ENCODE measurements at regions not wholly inside any gene's neighbourhood (a gene's known extent, or its start where the extent isn't known, plus 50 kb on each side); places are given as distances from the start of the nearest gene placed in this dataset.
"Not testable (repeated sequence)": the region's sequence is repeated elsewhere in the genome, so short reads cannot be mapped to it uniquely, and the experiment has no call there.

- H3K36me3 ChIP-seq (ENCODE audit: insufficient read depth, low read length, poor library complexity, severe bottlenecking): no peaks in the 10 kb centered on the region
- no peak for TF ChIP-seq CTCF (conservative IDR thresholded peaks at IDR 0.05; ENCODE audit: low read depth, low read length)
- no peak for TF ChIP-seq EZH2 (IDR thresholded peaks at IDR 0.05; ENCODE audit: borderline replicate concordance, low read depth, low read length, poor library complexity, severe bottlenecking)
- no peaks in the 10 kb centered on the region for H3K9me3 ChIP-seq (ENCODE audit: low read depth, low read length, poor library complexity, severe bottlenecking)
- no peaks in the 10 kb centered on the region for H3K27me3 ChIP-seq (replicated peaks; ENCODE audit: insufficient read depth, low read depth, low read length, poor library complexity)
- no TSS peak for BruUV-seq (replicated peaks)
- POLR2A ChIA-PET (ENCODE audit: low non-redundant PET): no interaction called here
- H3K4me3 ChIP-seq (ENCODE audit: low read depth, low read length, poor library complexity, severe bottlenecking): no peak overlapping the region
- no peak for DNase-seq (ENCODE audit: low spot score)
- H3K27ac ChIP-seq (ENCODE audit: low read depth, low read length, poor library complexity, severe bottlenecking): no peak overlapping the region
- H3K4me1 ChIP-seq (ENCODE audit: insufficient read depth, low read length, poor library complexity, severe bottlenecking): no peaks in the 10 kb centered on the region
- CTCF ChIA-PET: no interaction called here
- intact Hi-C loops (cut with micrococcal nuclease; ENCODE audit: unreplicated experiment): no loop called here
Measured at GRCh38 chr7:96921771-96922170, 83.6 kb upstream of the DLX6 start.

- DNase-seq (ENCODE audit: low spot score); H3K9me3 ChIP-seq (ENCODE audit: low read depth, low read length, poor library complexity, severe bottlenecking); H3K36me3 ChIP-seq (ENCODE audit: insufficient read depth, low read length, poor library complexity, severe bottlenecking); H3K27ac ChIP-seq (ENCODE audit: low read depth, low read length, poor library complexity, severe bottlenecking); intact Hi-C loops (cut with micrococcal nuclease; ENCODE audit: unreplicated experiment); POLR2A ChIA-PET (ENCODE audit: low non-redundant PET); H3K4me3 ChIP-seq (ENCODE audit: low read depth, low read length, poor library complexity, severe bottlenecking); BruUV-seq (replicated peaks); H3K4me1 ChIP-seq (ENCODE audit: insufficient read depth, low read length, poor library complexity, severe bottlenecking); CTCF ChIA-PET; H3K27me3 ChIP-seq (replicated peaks; ENCODE audit: insufficient read depth, low read depth, low read length, poor library complexity): not testable (repeated sequence)
Measured at GRCh38 chr7:96923345-96923744, 82.0 kb upstream of the DLX6 start.

GRCh38 chr7:96927131-96927530, 78.2 kb upstream of the DLX6 start:
- BruUV-seq (replicated peaks): no TSS peak
- Histone ChIP-seq H3K4me1 (ENCODE audit: insufficient read depth, low read length, poor library complexity, severe bottlenecking) (no peaks in the 10 kb centered on the region), H3K27me3 (replicated peaks; ENCODE audit: insufficient read depth, low read depth, low read length, poor library complexity) (no peaks in the 10 kb centered on the region), H3K9me3 (ENCODE audit: low read depth, low read length, poor library complexity, severe bottlenecking) (no peaks in the 10 kb centered on the region), H3K36me3 (ENCODE audit: insufficient read depth, low read length, poor library complexity, severe bottlenecking) (no peaks in the 10 kb centered on the region), H3K4me3 (ENCODE audit: low read depth, low read length, poor library complexity, severe bottlenecking) (no peak overlapping the region), H3K27ac (ENCODE audit: low read depth, low read length, poor library complexity, severe bottlenecking) (no peak overlapping the region)
- POLR2A ChIA-PET (ENCODE audit: low non-redundant PET): no interaction called here
- TF ChIP-seq EZH2 (IDR thresholded peaks at IDR 0.05; ENCODE audit: borderline replicate concordance, low read depth, low read length, poor library complexity, severe bottlenecking): no peak
- no peak for TF ChIP-seq CTCF (conservative IDR thresholded peaks at IDR 0.05; ENCODE audit: low read depth, low read length)
- CTCF ChIA-PET: no interaction called here
- DNase-seq (ENCODE audit: low spot score): no peak
- intact Hi-C loops (cut with micrococcal nuclease; ENCODE audit: unreplicated experiment): no loop called here

- TF ChIP-seq CTCF (conservative IDR thresholded peaks at IDR 0.05; ENCODE audit: low read depth, low read length): no peak
- no peak for TF ChIP-seq EZH2 (IDR thresholded peaks at IDR 0.05; ENCODE audit: borderline replicate concordance, low read depth, low read length, poor library complexity, severe bottlenecking)
- CTCF ChIA-PET: no interaction called here
Measured at GRCh38 chr7:96928965-96929364, 76.4 kb upstream of the DLX6 start.

More at GRCh38 chr7:96928965-96929364, 76.4 kb upstream of the DLX6 start:
- POLR2A ChIA-PET (ENCODE audit: low non-redundant PET): no interaction called here
- Histone ChIP-seq H3K4me1 (ENCODE audit: insufficient read depth, low read length, poor library complexity, severe bottlenecking) (no peaks in the 10 kb centered on the region), H3K27me3 (replicated peaks; ENCODE audit: insufficient read depth, low read depth, low read length, poor library complexity) (no peaks in the 10 kb centered on the region), H3K27ac (ENCODE audit: low read depth, low read length, poor library complexity, severe bottlenecking) (no peak overlapping the region), H3K36me3 (ENCODE audit: insufficient read depth, low read length, poor library complexity, severe bottlenecking) (no peaks in the 10 kb centered on the region), H3K4me3 (ENCODE audit: low read depth, low read length, poor library complexity, severe bottlenecking) (no peak overlapping the region), H3K9me3 (ENCODE audit: low read depth, low read length, poor library complexity, severe bottlenecking) (no peaks in the 10 kb centered on the region)
- no TSS peak for BruUV-seq (replicated peaks)
- DNase-seq (ENCODE audit: low spot score): no peak
- intact Hi-C loops (cut with micrococcal nuclease; ENCODE audit: unreplicated experiment): no loop called here
